ENCODE measurements at regions not wholly inside any gene's neighbourhood (a gene's known extent, or its start where the extent isn't known, plus 50 kb on each side); places are given as distances from the start of the nearest gene placed in this dataset.
A peak's percentile ranks its signal among the peaks of the same experiment; 100 is the strongest.

DNA sequence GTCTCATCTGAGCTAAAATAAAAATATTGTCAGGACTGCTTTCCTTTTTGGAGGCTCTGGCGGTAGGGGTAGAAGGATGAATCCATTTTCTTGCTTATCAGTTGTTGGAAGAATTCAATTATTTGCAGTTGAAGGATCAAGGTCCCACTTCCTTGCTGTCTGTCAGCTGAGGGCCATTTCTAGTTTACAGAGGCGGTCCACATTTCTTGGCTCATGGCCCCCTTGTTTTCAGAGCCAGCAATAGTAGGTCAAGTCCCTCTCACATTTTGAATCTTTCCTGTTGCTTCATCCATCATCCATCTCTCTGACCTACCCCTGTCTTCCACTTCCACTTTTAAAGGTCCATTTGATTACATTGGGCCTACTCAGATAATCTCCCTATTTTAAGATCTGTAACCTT is 1099.3 kb upstream of the DIAPH2 start:
- no peak for DNase-seq (ENCODE audit: low spot score)

- no peak for DNase-seq (ENCODE audit: low spot score)
Observed at GRCh38 chrX:95612350-95612749, 1072.3 kb upstream of the DIAPH2 start.

- DNase-seq (ENCODE audit: low spot score), result no peak
Observed at GRCh38 chrX:95622200-95622599, 1062.4 kb upstream of the DIAPH2 start.

DNA sequence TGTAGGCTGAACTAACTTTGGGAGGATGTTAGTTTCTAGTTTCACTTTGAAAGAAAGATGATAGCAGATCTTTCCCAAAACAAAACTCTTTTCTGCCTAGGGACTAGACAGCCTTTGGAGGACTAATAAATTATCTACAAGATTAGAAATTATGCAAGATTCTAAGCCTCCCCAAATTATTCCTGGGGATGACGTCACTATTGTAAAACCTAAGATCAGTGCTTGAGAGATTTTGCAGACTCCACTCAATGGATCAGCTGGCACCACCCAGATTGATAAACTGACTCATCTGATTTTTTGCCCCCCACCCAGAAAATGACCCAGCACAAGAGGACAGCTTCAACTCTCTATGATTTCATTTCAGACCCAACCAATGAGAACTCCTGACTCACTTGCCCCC is 1057.9 kb upstream of the DIAPH2 start:
- DNase-seq (ENCODE audit: low spot score), result no peak

DNA sequence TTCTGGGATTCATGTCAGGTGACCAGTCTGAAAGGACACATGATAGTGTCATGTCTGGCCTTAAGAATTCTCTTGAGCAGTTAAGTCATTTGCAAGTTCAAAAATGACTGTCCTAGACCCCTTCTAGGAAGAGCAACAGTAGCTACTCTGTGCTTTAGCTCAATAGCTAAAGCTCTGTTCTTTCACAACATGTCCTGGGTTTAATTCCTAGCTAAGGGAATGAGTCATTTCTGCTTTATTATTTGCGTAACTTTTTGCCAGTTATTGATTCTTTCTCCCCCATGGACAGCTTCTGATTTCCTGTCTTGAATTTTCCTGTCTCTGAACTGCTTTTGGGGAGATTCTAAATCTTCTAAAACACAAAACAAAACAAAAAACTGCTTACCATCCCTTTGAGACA is 1055.8 kb upstream of the DIAPH2 start:
- no peak for DNase-seq (ENCODE audit: low spot score)

GRCh38 chrX:95629737-95630136 is 1054.9 kb upstream of the DIAPH2 start:
- DNase-seq (ENCODE audit: low spot score), result no peak

DNA sequence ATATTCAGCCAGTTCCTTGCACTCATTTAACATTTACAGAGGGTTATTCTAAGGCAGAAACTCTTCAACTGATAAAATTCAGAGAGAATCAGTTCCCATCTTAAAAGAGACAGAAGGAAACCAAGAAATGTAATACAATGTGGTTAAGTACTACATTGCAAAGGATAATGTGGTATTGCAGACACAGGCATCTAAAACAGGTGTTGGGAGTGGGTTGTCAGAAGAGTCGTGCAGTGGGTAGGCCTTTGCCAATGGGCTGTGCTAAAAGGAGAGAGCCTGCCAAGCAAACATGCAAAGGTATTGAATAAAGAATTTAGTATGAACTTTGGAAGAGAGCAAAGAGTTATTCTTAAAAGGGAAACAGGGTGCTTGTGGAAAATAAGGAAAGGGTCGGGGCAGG is 1044.4 kb upstream of the DIAPH2 start:
- DNase-seq (ENCODE audit: low spot score), result no peak

DNA sequence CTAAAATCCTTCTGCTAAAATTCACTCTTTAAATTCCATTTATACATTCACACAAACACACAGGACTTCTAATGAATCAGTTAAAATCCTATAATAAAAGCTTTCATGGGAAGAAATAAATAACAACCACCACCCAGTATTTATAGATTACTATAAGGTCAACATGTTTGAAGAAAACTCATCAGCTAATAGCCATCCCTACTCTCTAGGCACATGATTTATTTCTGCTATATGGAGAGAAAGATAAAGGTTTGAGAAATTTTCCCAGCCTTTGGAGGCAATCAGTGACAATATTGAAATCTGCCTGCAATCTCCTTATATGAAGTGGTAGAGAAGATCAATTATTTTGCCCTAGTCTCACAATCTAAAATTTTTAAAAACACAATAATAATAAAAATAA is 1038.9 kb upstream of the DIAPH2 start:
- no peak for DNase-seq (ENCODE audit: low spot score)

- no peak for DNase-seq (ENCODE audit: low spot score)
Observed at GRCh38 chrX:95662200-95662599, 1022.4 kb upstream of the DIAPH2 start.

DNA sequence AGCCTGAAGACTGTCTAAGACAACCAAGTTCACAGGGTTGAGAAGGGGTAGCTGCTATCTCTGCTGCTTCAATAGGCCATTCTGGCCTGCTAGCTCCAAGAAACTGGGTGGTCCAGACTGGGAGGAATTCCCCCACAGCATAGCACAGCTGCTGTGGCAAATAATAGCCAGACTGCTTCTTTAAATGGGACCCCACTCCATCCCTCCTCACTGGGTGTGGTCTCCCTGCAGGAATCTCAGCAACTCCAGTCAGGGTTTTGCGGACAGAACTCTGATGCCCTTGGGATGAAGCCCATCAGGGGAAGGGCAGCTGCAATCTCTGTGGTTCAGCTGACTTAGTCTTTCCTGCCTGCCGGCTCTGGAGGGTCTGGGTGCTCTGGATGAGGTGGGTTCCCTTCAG is 1018.6 kb upstream of the DIAPH2 start:
- no peak for DNase-seq (ENCODE audit: low spot score)

- no peak for DNase-seq (ENCODE audit: low spot score)
Observed at GRCh38 chrX:95675011-95675410, 1009.6 kb upstream of the DIAPH2 start.

GRCh38 chrX:95675794-95676193 is 1008.8 kb upstream of the DIAPH2 start:
- no peak for DNase-seq (ENCODE audit: low spot score)

- DNase-seq (ENCODE audit: low spot score), result no peak
Observed at GRCh38 chrX:95678679-95679078, 1006.0 kb upstream of the DIAPH2 start.

GRCh38 chrX:95693365-95693764 is 991.3 kb upstream of the DIAPH2 start:
- DNase-seq (ENCODE audit: low spot score), result no peak

- DNase-seq (ENCODE audit: low spot score), result no peak
Observed at GRCh38 chrX:95703696-95704095, 980.9 kb upstream of the DIAPH2 start.

GRCh38 chrX:95716841-95717240 is 967.8 kb upstream of the DIAPH2 start:
- no peak for DNase-seq (ENCODE audit: low spot score)

GRCh38 chrX:95718746-95719145 is 965.9 kb upstream of the DIAPH2 start:
- no peak for DNase-seq (ENCODE audit: low spot score)

DNA sequence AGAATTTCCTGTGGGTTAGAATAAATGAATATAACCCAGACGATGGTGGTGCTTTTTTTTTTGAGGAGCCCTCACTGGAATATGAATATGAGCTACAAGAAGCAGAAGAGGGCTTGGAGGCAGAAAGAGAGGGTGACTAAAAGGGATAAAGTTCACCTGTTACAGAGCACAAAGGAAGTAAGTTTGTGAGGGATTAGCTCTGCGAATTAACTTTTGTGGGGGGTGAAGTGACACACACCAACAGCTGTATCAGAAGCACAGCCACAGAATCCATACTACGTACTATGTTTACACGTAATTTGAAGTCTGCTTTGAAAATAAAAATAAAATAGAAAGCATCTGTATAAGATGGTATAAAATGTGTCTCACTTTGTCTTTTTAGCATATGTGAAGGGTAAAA is 963.6 kb upstream of the DIAPH2 start:
- DNase-seq (ENCODE audit: low spot score), result no peak

- DNase-seq (ENCODE audit: low spot score), result no peak
Observed at GRCh38 chrX:95728446-95728845, 956.2 kb upstream of the DIAPH2 start.

- no peak for DNase-seq (ENCODE audit: low spot score)
Observed at GRCh38 chrX:95729401-95729800, 955.2 kb upstream of the DIAPH2 start.

DNA sequence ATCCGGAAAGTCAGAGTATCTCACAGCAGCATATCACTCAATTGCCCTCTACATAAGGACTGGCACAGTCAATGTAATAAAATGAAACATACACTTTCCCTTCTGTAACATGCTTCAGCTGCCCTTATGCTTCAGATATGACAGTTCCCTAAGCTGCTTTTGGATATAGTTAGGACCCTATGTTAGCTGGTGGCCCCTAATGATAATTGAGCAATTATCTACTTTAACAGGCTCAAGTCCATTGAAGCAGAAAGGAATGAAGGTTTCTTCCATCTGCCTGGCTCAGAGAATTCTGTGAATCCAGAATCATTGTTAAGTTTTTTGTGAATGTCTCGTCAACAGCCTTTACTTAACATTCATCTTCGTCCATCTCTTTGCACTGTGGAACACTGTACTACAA is 951.2 kb upstream of the DIAPH2 start:
- no peak for DNase-seq (ENCODE audit: low spot score)

GRCh38 chrX:95754411-95754810 is 930.2 kb upstream of the DIAPH2 start:
- DNase-seq (ENCODE audit: low spot score), result no peak

DNA sequence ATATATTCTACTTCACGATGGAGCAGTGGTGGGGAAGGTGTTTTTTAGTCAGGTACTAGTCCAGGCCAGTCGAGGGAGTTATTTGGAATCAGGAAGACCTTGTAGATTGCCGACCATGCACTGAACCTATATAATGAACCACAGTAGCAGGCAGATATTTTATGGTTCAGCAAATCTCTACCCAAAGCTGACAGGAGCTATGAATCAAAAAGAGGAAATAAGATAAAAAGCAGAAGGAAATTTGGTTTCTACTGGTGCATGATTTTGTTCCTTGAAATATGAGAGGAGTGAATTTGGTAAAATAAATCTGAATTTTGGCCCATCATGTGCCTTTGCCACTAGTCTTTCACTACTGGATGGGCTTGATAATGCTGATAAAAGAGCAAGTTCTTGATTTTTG is 924.3 kb upstream of the DIAPH2 start:
- DNase-seq (ENCODE audit: low spot score), result no peak

DNA sequence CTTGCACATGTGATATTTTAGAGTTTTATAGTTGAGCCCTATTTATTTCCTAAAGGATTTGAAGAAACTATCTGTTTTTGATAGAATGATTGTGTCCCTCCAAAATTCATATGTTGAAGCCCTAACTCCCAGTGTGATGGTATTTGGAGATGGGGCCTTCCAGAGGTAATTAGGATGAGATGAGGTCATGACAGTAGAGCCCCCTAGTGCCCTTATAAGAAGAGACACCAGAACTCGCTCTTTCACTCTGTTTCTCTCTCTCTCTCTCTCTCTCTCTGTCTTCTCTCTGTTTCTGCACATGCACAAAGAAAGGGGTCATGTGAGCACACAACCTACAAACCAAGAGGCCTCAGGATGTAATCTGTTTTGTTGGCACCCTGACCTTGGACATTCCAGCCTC is 921.9 kb upstream of the DIAPH2 start:
- no peak for DNase-seq (ENCODE audit: low spot score)

GRCh38 chrX:95764972-95765451 is 919.6 kb upstream of the DIAPH2 start:
- DNase-seq (ENCODE audit: low spot score), result peak; percentile 7
